ENCODE measurements at regions not wholly inside any gene's neighbourhood (a gene's known extent, or its start where the extent isn't known, plus 50 kb on each side); places are given as distances from the start of the nearest gene placed in this dataset.

DNA sequence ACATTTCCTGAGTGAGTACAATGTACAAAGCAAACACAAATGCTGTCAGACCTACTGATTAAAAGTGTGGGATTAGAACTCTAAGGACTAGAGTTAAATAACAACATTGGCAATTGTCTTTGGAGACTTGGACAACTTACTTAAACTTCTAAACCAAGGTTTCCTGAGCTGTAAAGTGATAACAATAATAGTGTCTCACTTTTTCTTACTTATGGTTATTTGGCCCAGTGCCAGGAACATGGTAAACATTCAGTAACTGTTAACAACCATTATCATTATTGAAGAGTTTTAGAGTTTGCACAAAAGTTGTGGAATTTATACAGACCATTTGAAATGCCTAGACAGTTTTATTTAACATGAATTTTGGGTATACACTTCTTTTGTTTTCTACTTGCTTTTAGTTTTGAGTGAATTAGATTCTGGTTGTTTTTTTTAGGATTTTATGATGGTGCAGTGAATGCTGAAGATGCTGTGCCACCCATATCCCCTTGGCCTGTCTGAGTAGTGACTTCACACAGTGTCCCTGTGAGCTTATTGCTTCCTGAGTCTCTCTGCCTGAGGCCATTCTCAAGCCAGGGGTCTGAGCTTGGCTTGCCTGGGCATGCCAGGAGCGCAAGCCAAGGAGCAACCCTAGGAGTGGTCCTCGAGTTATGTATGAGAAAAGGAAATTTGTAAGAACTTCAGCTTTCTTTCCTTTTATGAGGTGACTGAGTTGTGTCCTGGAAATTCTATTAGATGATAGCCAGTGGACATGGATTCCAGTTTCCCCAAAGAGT, 932.8 kb downstream of the TTLL7 start:
- H3K4me2 ChIP-seq (ENCODE audit: low read depth, low read length), result no peak overlapping the region
- H4K20me1 ChIP-seq (ENCODE audit: insufficient read depth, low read length), result no peaks in the 10 kb centered on the region
- no peak overlapping the region for H3K4me3 ChIP-seq (ENCODE audit: insufficient read depth, low read depth, low read length)
- no peaks in the 10 kb centered on the region for H3K4me1 ChIP-seq (ENCODE audit: control insufficient read depth, insufficient read depth, low read length)
- H4K5ac ChIP-seq (ENCODE audit: low read depth, low read length), result no peak overlapping the region
- in situ Hi-C loops (cut with MboI; ENCODE audit: low sequenced_read_pairs), result no loop called here
- no peak overlapping the region for H3K4ac ChIP-seq (ENCODE audit: low read depth, low read length)
- TF ChIP-seq CEBPB (IDR thresholded peaks at IDR 0.05; ENCODE audit: low read depth, low read length) (no peak), NFE2L2 (IDR thresholded peaks at IDR 0.05; ENCODE audit: low read depth, low read length) (no peak), CHD1 (IDR thresholded peaks at IDR 0.05; ENCODE audit: low read depth, low read length) (no peak), RAD21 (IDR thresholded peaks at IDR 0.05; ENCODE audit: low read length) (no peak), SMC3 (IDR thresholded peaks at IDR 0.05; ENCODE audit: low read depth, low read length) (no peak), RFX5 (IDR thresholded peaks at IDR 0.05; ENCODE audit: low read depth, low read length) (no peak), MAZ (IDR thresholded peaks at IDR 0.05; ENCODE audit: borderline replicate concordance, low read depth, low read length) (no peak), POLR2A (IDR thresholded peaks at IDR 0.05; ENCODE audit: low read depth, low read length) (no peak), MXI1 (IDR thresholded peaks at IDR 0.05; ENCODE audit: borderline replicate concordance, low read depth, low read length) (no peak), CTCF (conservative IDR thresholded peaks at IDR 0.05; ENCODE audit: low read depth, low read length) (no peak), RCOR1 (IDR thresholded peaks at IDR 0.05; ENCODE audit: insufficient replicate concordance, low read length) (no peak), MAFK (IDR thresholded peaks at IDR 0.05; ENCODE audit: low read depth, low read length) (no peak)
- TF ChIP-seq, protein P1, sequence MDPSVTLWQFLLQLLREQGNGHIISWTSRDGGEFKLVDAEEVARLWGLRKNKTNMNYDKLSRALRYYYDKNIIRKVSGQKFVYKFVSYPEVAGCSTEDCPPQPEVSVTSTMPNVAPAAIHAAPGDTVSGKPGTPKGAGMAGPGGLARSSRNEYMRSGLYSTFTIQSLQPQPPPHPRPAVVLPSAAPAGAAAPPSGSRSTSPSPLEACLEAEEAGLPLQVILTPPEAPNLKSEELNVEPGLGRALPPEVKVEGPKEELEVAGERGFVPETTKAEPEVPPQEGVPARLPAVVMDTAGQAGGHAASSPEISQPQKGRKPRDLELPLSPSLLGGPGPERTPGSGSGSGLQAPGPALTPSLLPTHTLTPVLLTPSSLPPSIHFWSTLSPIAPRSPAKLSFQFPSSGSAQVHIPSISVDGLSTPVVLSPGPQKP (IDR thresholded peaks at IDR 0.05; ENCODE audit: borderline replicate concordance, low read depth, low read length), result no peak
- TF ChIP-seq, protein P2, sequence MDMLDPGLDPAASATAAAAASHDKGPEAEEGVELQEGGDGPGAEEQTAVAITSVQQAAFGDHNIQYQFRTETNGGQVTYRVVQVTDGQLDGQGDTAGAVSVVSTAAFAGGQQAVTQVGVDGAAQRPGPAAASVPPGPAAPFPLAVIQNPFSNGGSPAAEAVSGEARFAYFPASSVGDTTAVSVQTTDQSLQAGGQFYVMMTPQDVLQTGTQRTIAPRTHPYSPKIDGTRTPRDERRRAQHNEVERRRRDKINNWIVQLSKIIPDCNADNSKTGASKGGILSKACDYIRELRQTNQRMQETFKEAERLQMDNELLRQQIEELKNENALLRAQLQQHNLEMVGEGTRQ (IDR thresholded peaks at IDR 0.05; ENCODE audit: low read depth, low read length), result no peak
- H3K9me1 ChIP-seq (ENCODE audit: insufficient read depth, low read length), result no peaks in the 10 kb centered on the region
- CTCF ChIA-PET, result no interaction called here
- no peak overlapping the region for H3K56ac ChIP-seq (ENCODE audit: extremely low read depth, insufficient read depth, low read length)
- H3K14ac ChIP-seq (replicated peaks; ENCODE audit: low read depth, low read length), result no peak overlapping the region
- dilution Hi-C loops (cut with HindIII; ENCODE audit: low sequenced_read_pairs, unreplicated experiment), result no loop called here
- H2BK20ac ChIP-seq (ENCODE audit: low read depth, low read length), result no peak overlapping the region
- no peak overlapping the region for H2AK5ac ChIP-seq (ENCODE audit: low read depth, low read length)
- DNase-seq (no peak), ATAC-seq (ENCODE audit: low read depth) (no peak)
- no peak overlapping the region for H3K23ac ChIP-seq (ENCODE audit: low read depth, low read length)
- H2BK120ac ChIP-seq (ENCODE audit: low read depth, low read length), result no peak overlapping the region
- H2AK9ac ChIP-seq (replicated peaks; ENCODE audit: low read depth, low read length, poor library complexity), result no peak overlapping the region
- no peak overlapping the region for H4K91ac ChIP-seq (ENCODE audit: insufficient read depth, low read depth, low read length)
- BruUV-seq (replicated peaks), result no TSS peak
- H3K79me1 ChIP-seq (ENCODE audit: low read depth in 1 of 2, low read length in 2 of 2), result no peaks in the 10 kb centered on the region
- no peak overlapping the region for H2BK5ac ChIP-seq (ENCODE audit: low read depth, low read length, poor library complexity, severe bottlenecking)
- intact Hi-C loops (cut with micrococcal nuclease), result no loop called here
- no peak overlapping the region for H3K27ac ChIP-seq (ENCODE audit: insufficient read depth, low read length)
- peaks cover 3% of the 10 kb centered on the region; the same call in 1 of the 2 replicates for H3K9me3 ChIP-seq (ENCODE audit: control insufficient read depth, insufficient read depth, low read length)
- H3K27me3 ChIP-seq (ENCODE audit: control insufficient read depth, insufficient read depth, low read length), result no peaks in the 10 kb centered on the region
- no peak overlapping the region for H2AFZ ChIP-seq (replicated peaks; ENCODE audit: low read length, poor library complexity)
- no peak overlapping the region for H4K8ac ChIP-seq (ENCODE audit: low read depth in 2 of 2, low read length in 2 of 2)
- H3K9ac ChIP-seq (ENCODE audit: low read depth, low read length), result no peak overlapping the region
- POLR2A ChIA-PET (ENCODE audit: unreplicated experiment), result no interaction called here
- no peak overlapping the region for H2BK15ac ChIP-seq (ENCODE audit: low read depth, low read length)
- H3K18ac ChIP-seq (ENCODE audit: low read depth, low read length), result no peak overlapping the region
- WGBS, 2 experiments (ENCODE audit: extremely low coverage in 2 of 2, insufficient read length in 1 of 2), result no CpG with 5 or more reads among the region's 2 CpGs
- no peaks in the 10 kb centered on the region for H3K36me3 ChIP-seq (ENCODE audit: control insufficient read depth, insufficient read depth, low read length)
